Keratinocyte (primary cell): ENCODE measurements at regions not wholly inside any gene's neighbourhood (a gene's known extent, or its start where the extent isn't known, plus 50 kb on each side); places are given as distances from the start of the nearest gene placed in this dataset.

Source experiments
- DNase-seq: peaks from one replicate; pipeline ENCODE4 v3.0.0-alpha.2; 2011; ENCODE audit warnings: low read depth, missing footprints, low spot score
- FAIRE-seq: peaks from 2 replicates; lab custom pipeline; 2011; peaks lifted over from hg19 to GRCh38; lab: Jason Lieb, UNC
- H2AFZ ChIP-seq: 2 replicates; pipeline ENCODE4 v1.6.0; 2012; ENCODE audit warnings: low read length, control low read depth, inconsistent platforms; ENCODE audit not compliant: control insufficient read depth
- H3K27ac ChIP-seq: 2 replicates; pipeline ENCODE4 v1.5.1; 2011; ENCODE audit warnings: low read length; ENCODE audit not compliant: control insufficient read depth, insufficient read depth
- H3K27me3 ChIP-seq: 3 replicates; pipeline ENCODE4 v1.6.0; 2011; ENCODE audit warnings: low read length; ENCODE audit not compliant: control insufficient read depth, insufficient read depth; ENCODE audit errors: extremely low read depth
- H3K36me3 ChIP-seq, 2 experiments: 2 replicates in 1 of 2; 3 replicates in 1 of 2; pipeline ENCODE4 v1.5.1; 2011; ENCODE audit warnings: low read length in 2 of 2, mild to moderate bottlenecking in 1 of 2; ENCODE audit not compliant: control insufficient read depth in 2 of 2, insufficient read depth in 2 of 2; ENCODE audit errors: extremely low read depth in 1 of 2
- H3K4me1 ChIP-seq: 3 replicates; pipeline ENCODE4 v1.5.1; 2011; ENCODE audit warnings: low read length; ENCODE audit not compliant: control insufficient read depth, insufficient read depth; ENCODE audit errors: extremely low read depth
- H3K4me2 ChIP-seq: 3 replicates; pipeline ENCODE4 v1.6.0; 2011; ENCODE audit warnings: low read depth, low read length; ENCODE audit not compliant: control insufficient read depth, insufficient read depth; ENCODE audit errors: extremely low read depth
- H3K4me3 ChIP-seq, 3 experiments: fragments of 200-600 bp in 1 of 3; sonication (generic) in 1 of 3; 2 replicates in 2 of 3; 3 replicates in 1 of 3; pipeline ENCODE4 v1.5.1; 2011 to 2016; ENCODE audit warnings: low read length in 3 of 3, mild to moderate bottlenecking in 3 of 3, control low read depth in 2 of 3, inconsistent platforms in 1 of 3, low read depth in 1 of 3, mixed read lengths in 1 of 3, mixed run types in 1 of 3, moderate library complexity in 1 of 3; ENCODE audit not compliant: control insufficient read depth in 2 of 3, insufficient read depth in 2 of 3; ENCODE audit errors: extremely low read depth in 1 of 3
- H3K79me2 ChIP-seq: 2 replicates; pipeline ENCODE4 v1.6.0; 2012; ENCODE audit warnings: low read length; ENCODE audit not compliant: control insufficient read depth, insufficient read depth
- H3K9ac ChIP-seq: 3 replicates; pipeline ENCODE4 v1.6.0; 2011; ENCODE audit warnings: low read length; ENCODE audit not compliant: control insufficient read depth, insufficient read depth; ENCODE audit errors: extremely low read depth
- H3K9me1 ChIP-seq: 3 replicates; pipeline ENCODE4 v1.6.0; 2011; ENCODE audit warnings: low read length; ENCODE audit not compliant: control insufficient read depth, insufficient read depth; ENCODE audit errors: extremely low read depth
- H3K9me3 ChIP-seq: 2 replicates; pipeline ENCODE4 v1.5.1; 2012; ENCODE audit warnings: low read depth, low read length; ENCODE audit not compliant: control insufficient read depth
- H4K20me1 ChIP-seq: 3 replicates; pipeline ENCODE4 v1.6.0; 2011; ENCODE audit warnings: low read length; ENCODE audit not compliant: control insufficient read depth, insufficient read depth; ENCODE audit errors: extremely low read depth
- CTCF ChIP-seq, 3 experiments: IDR thresholded peaks in 1 of 3; conservative IDR thresholded peaks in 1 of 3; optimal IDR thresholded peaks in 1 of 3; 2 replicates in 2 of 3; 3 replicates in 1 of 3; pipeline versions ENCODE3 to v1.5.1; 2011; ENCODE audit warnings: low read length in 3 of 3, mild to moderate bottlenecking in 3 of 3, moderate library complexity in 2 of 3, control low read depth in 1 of 3, inconsistent platforms in 1 of 3; ENCODE audit not compliant: insufficient read depth in 2 of 3; ENCODE audit errors: extremely low read depth in 1 of 3
- EZH2 ChIP-seq: IDR thresholded peaks from one replicate; pipeline ENCODE4 v1.6.1; 2012; ENCODE audit warnings: inconsistent platforms, mild to moderate bottlenecking, low read length, moderate library complexity
- dilution Hi-C: fragments of 300-500 bp; cut with MboI; formaldehyde crosslinking; loops from one replicate; pipeline ENCODE4 v1.7.0; 2020; ENCODE audit warnings: low sequenced_read_pairs; ENCODE audit not compliant: extremely low pct_ligation_motif_present

GRCh38 chr11:110894224-110894623, 182.0 kb upstream of the ARHGAP20 start:
- dilution Hi-C loops = no loop called here
- no peaks in the 10 kb centered on the region for H3K9me1 ChIP-seq
- no peak overlapping the region for H3K4me3 ChIP-seq
- no peak for DNase-seq
- H3K4me2 ChIP-seq = no peak overlapping the region
- no peaks in the 10 kb centered on the region for H4K20me1 ChIP-seq
- H3K79me2 ChIP-seq = no peaks in the 10 kb centered on the region
- no peaks in the 10 kb centered on the region for H3K36me3 ChIP-seq
- no peak overlapping the region for H2AFZ ChIP-seq
- H3K4me1 ChIP-seq = no peaks in the 10 kb centered on the region
- TF ChIP-seq CTCF (optimal IDR thresholded peaks at IDR 0.05 in 1 of 3, IDR thresholded peaks at IDR 0.05 in 1 of 3, conservative IDR thresholded peaks at IDR 0.05 in 1 of 3; ENCODE audit: extremely low read depth in 1 of 3, insufficient read depth in 2 of 3, low read length in 3 of 3) (no peak), EZH2 (no peak)
- H3K9ac ChIP-seq = no peak overlapping the region
- no peaks in the 10 kb centered on the region for H3K27me3 ChIP-seq
- no peak overlapping the region for H3K27ac ChIP-seq
- no peak for FAIRE-seq
- no peaks in the 10 kb centered on the region for H3K9me3 ChIP-seq

GRCh38 chr11:110892741-110893285, 180.6 kb upstream of the ARHGAP20 start:
- Histone ChIP-seq H2AFZ (no peak overlapping the region), H4K20me1 (no peaks in the 10 kb centered on the region), H3K27ac (no peak overlapping the region), H3K4me1 (no peaks in the 10 kb centered on the region), H3K79me2 (no peaks in the 10 kb centered on the region), H3K9ac (no peak overlapping the region), H3K4me3 (no peak overlapping the region), H3K4me2 (no peak overlapping the region), H3K27me3 (no peaks in the 10 kb centered on the region), H3K36me3 (no peaks in the 10 kb centered on the region), H3K9me1 (no peaks in the 10 kb centered on the region), H3K9me3 (no peaks in the 10 kb centered on the region)
- TF ChIP-seq EZH2 (no peak), CTCF (optimal IDR thresholded peaks at IDR 0.05 in 1 of 3, IDR thresholded peaks at IDR 0.05 in 1 of 3, conservative IDR thresholded peaks at IDR 0.05 in 1 of 3; ENCODE audit: extremely low read depth in 1 of 3, insufficient read depth in 2 of 3, low read length in 3 of 3) (no peak)
- DNase-seq (no peak), FAIRE-seq (no peak)
- dilution Hi-C loops = no loop called here
